SU-DHL-6 (cell line): ENCODE measurements at regions not wholly inside any gene's neighbourhood (a gene's known extent, or its start where the extent isn't known, plus 50 kb on each side); places are given as distances from the start of the nearest gene placed in this dataset.

Source experiments
- EZH2phosphoT487 ChIP-seq: fragments of 200-600 bp; sonication (generic), shearing (Covaris generic); conservative IDR thresholded peaks from 2 replicates; pipeline ENCODE4 v1.6.1; 2018; ENCODE audit warnings: mild to moderate bottlenecking, antibody characterized with exemption, low read length, moderate library complexity, mixed read lengths
- TF ChIP-seq, protein P1 (sequence below): fragments of 200-600 bp; sonication (generic); IDR thresholded peaks from one replicate; pipeline ENCODE4 v1.5.1; 2017; ENCODE audit warnings: antibody characterized with exemption, mild to moderate bottlenecking, low read length, moderate library complexity; ENCODE audit not compliant: insufficient read depth, poor library complexity, severe bottlenecking

DNA sequence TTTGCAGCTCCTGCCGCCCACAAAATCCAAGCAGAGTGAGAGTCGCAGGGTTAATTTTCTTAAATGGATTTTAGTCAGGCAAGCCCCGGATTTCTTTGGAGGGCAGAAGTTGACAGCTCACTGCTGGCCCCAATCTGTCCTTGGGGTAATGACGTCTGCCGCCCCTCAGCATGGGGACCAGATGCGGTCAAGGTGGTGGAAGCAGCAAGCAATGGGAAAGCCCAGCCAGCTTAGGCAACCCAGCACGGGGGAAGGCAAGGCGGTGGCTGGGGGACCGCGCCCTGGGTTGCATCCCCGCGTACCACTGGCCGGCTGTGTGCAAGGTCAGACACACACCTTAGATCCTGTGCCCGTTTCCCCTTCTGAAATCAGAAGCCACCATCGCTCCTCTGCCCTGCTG lies 321.7 kb downstream of the C16orf95 start:
- TF ChIP-seq, protein P1, sequence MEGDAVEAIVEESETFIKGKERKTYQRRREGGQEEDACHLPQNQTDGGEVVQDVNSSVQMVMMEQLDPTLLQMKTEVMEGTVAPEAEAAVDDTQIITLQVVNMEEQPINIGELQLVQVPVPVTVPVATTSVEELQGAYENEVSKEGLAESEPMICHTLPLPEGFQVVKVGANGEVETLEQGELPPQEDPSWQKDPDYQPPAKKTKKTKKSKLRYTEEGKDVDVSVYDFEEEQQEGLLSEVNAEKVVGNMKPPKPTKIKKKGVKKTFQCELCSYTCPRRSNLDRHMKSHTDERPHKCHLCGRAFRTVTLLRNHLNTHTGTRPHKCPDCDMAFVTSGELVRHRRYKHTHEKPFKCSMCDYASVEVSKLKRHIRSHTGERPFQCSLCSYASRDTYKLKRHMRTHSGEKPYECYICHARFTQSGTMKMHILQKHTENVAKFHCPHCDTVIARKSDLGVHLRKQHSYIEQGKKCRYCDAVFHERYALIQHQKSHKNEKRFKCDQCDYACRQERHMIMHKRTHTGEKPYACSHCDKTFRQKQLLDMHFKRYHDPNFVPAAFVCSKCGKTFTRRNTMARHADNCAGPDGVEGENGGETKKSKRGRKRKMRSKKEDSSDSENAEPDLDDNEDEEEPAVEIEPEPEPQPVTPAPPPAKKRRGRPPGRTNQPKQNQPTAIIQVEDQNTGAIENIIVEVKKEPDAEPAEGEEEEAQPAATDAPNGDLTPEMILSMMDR, result no peak
- TF ChIP-seq EZH2phosphoT487, result no peak
